ENCODE measurements at regions not wholly inside any gene's neighbourhood (a gene's known extent, or its start where the extent isn't known, plus 50 kb on each side); places are given as distances from the start of the nearest gene placed in this dataset.

- TF ChIP-seq CTCF (IDR thresholded peaks at IDR 0.05; ENCODE audit: unreplicated experiment) = no peak
- POLR2A ChIA-PET = no interaction called here
- CTCF ChIA-PET = interaction anchor here (0.6 to 0.8 kb wide), 2 partner anchors 443 to 1037 kb away, joined by 3 to 4 read pairs; no protein-coding TSS in a partner anchor
- H3K36me3 Mint-ChIP-seq (ENCODE audit: insufficient read depth, unreplicated experiment) = no peaks in the 10 kb centered on the region
- no peaks in the 10 kb centered on the region for H3K27me3 Mint-ChIP-seq (ENCODE audit: insufficient read depth, unreplicated experiment)
- H3K4me3 Mint-ChIP-seq (ENCODE audit: unreplicated experiment) = no peak overlapping the region
- no TSS peak for BruUV-seq (replicated peaks)
- H3K4me1 Mint-ChIP-seq (ENCODE audit: insufficient read depth, unreplicated experiment) = no peaks in the 10 kb centered on the region
- no peak for DNase-seq (ENCODE audit: unreplicated experiment)
- no peaks in the 10 kb centered on the region for H3K9me3 Mint-ChIP-seq (ENCODE audit: unreplicated experiment)
- H3K27ac Mint-ChIP-seq (ENCODE audit: low read depth, unreplicated experiment) = no peak overlapping the region
- intact Hi-C loops (cut with micrococcal nuclease) = no loop called here
These were observed 1048.6 kb downstream of the PCDH7 start for GRCh38 chr4:31768756-31769155.

- H3K4me1 Mint-ChIP-seq (ENCODE audit: insufficient read depth, unreplicated experiment) = no peaks in the 10 kb centered on the region
- no peak overlapping the region for H3K4me3 Mint-ChIP-seq (ENCODE audit: unreplicated experiment)
- DNase-seq (ENCODE audit: unreplicated experiment) = no peak
- BruUV-seq (replicated peaks) = no TSS peak
- ChIA-PET POLR2A (no interaction called here), CTCF (no interaction called here)
- H3K27me3 Mint-ChIP-seq (ENCODE audit: insufficient read depth, unreplicated experiment) = no peaks in the 10 kb centered on the region
- peaks cover 8% of the 10 kb centered on the region for H3K9me3 Mint-ChIP-seq (ENCODE audit: unreplicated experiment)
- intact Hi-C loops (cut with micrococcal nuclease) = no loop called here
- no peaks in the 10 kb centered on the region for H3K36me3 Mint-ChIP-seq (ENCODE audit: insufficient read depth, unreplicated experiment)
- TF ChIP-seq CTCF (IDR thresholded peaks at IDR 0.05; ENCODE audit: unreplicated experiment) = no peak
- H3K27ac Mint-ChIP-seq (ENCODE audit: low read depth, unreplicated experiment) = no peak overlapping the region
These were observed 1063.1 kb downstream of the PCDH7 start for GRCh38 chr4:31783311-31783710.

GRCh38 chr4:31784558-31784957, 1064.4 kb downstream of the PCDH7 start:
- Mint-ChIP-seq H3K4me3 (ENCODE audit: unreplicated experiment) (no peak overlapping the region), H3K27ac (ENCODE audit: low read depth, unreplicated experiment) (no peak overlapping the region), H3K4me1 (ENCODE audit: insufficient read depth, unreplicated experiment) (no peaks in the 10 kb centered on the region), H3K9me3 (ENCODE audit: unreplicated experiment) (peaks cover 8% of the 10 kb centered on the region), H3K27me3 (ENCODE audit: insufficient read depth, unreplicated experiment) (no peaks in the 10 kb centered on the region), H3K36me3 (ENCODE audit: insufficient read depth, unreplicated experiment) (no peaks in the 10 kb centered on the region)
- ChIA-PET POLR2A (no interaction called here), CTCF (interaction anchor here (0.6 kb wide), 1 partner anchor 33 kb away, joined by 4 read pairs; no protein-coding TSS in a partner anchor)
- BruUV-seq (replicated peaks) = no TSS peak
- no peak for TF ChIP-seq CTCF (IDR thresholded peaks at IDR 0.05; ENCODE audit: unreplicated experiment)
- intact Hi-C loops (cut with micrococcal nuclease) = no loop called here
- no peak for DNase-seq (ENCODE audit: unreplicated experiment)

- Mint-ChIP-seq H3K27me3 (ENCODE audit: insufficient read depth, unreplicated experiment) (no peaks in the 10 kb centered on the region), H3K9me3 (ENCODE audit: unreplicated experiment) (peaks cover 5% of the 10 kb centered on the region), H3K27ac (ENCODE audit: low read depth, unreplicated experiment) (no peak overlapping the region), H3K36me3 (ENCODE audit: insufficient read depth, unreplicated experiment) (no peaks in the 10 kb centered on the region), H3K4me3 (ENCODE audit: unreplicated experiment) (no peak overlapping the region), H3K4me1 (ENCODE audit: insufficient read depth, unreplicated experiment) (no peaks in the 10 kb centered on the region)
- no peak for TF ChIP-seq CTCF (IDR thresholded peaks at IDR 0.05; ENCODE audit: unreplicated experiment)
- BruUV-seq (replicated peaks) = no TSS peak
- POLR2A ChIA-PET = no interaction called here
- intact Hi-C loops (cut with micrococcal nuclease) = no loop called here
- no peak for DNase-seq (ENCODE audit: unreplicated experiment)
- CTCF ChIA-PET = no interaction called here
These were observed 1067.5 kb downstream of the PCDH7 start for GRCh38 chr4:31787701-31788100.

Data from MCF 10A (cell line).